Fibroblast of skin of left biceps (primary cell): ENCODE measurements at regions not wholly inside any gene's neighbourhood (a gene's known extent, or its start where the extent isn't known, plus 50 kb on each side); places are given as distances from the start of the nearest gene placed in this dataset.

Experiments
- DNase-seq, 2 experiments: peaks; one replicate each; pipeline ENCODE4 v3.0.0-alpha.2; 2013; ENCODE audit warnings: low read depth in 2 of 2

DNA sequence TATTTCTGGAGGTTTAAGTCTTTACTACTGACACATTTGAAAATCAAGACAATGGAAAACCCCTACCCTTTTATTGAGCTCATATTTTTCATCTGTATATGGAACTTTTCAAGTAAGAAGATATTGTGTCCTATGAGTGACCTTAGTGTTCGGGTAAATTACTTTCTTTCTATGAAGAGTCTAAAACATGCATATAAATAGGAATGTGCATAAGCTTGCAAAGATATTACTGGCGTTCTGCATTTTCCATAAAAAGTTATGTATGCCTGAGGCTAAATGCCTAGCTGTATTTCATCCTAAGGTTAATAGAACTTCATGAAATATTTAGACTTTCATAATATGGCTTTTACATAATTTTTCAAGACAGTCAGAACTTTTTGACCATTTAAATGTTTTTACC lies 495.8 kb upstream of the ADAMTS5 start:
- DNase-seq, result no peak

DNA sequence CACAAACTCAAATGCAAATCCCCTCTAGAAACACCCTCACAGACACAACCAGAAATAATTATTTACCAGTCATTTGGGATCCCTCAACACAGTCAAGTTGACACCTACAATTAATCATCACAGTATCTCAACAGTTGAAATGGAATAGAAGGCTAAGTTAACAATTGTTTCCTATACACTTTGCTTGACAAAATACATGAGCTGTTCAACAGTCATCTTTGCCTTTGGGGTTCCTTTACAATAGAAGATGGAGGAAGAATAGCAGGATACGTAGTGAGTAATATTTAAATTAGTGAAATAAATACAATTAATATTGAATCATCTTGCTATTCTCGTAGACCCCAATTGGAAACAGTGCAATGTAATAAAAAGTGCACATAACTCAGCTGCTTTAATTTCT lies 487.3 kb upstream of the ADAMTS5 start:
- no peak for DNase-seq

DNA sequence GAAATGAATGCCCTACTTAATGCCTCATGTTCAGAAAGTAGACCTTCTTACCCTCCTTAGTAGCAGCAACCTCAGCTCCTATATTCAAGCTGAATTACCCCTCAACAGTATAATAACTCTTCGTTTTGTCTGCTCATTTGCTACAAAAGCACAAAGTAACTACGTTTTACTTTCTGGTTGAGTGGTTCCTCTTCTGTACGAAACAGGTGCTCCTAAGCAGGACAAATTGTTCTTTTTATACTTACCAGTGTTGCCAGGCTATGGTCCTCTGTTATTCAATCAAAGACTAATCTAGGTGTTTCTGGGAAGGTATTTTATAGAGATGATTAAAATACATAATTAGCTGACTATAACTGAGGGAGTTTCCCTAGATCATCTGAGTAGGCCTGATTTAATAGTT lies 484.2 kb upstream of the ADAMTS5 start:
- no peak for DNase-seq

DNA sequence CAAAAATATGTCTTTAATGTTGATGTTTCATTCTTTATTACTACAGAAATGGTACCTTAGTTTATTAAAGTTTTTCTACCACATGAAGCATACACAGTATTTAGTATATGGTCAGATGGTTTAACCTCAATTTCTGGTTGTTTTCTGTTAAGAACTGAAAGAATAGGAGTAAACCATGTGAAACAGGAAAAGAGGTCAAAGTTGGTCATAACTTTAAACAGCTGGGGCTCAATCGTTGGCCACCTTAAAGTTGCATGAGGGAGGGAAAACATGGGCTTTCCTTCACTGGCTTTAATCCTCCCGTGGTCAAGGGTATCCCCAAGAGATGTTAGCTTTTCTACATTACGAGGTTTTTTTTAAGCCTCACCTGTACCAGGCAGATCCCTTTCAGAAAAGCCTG lies 483.3 kb upstream of the ADAMTS5 start:
- DNase-seq, result no peak

DNA sequence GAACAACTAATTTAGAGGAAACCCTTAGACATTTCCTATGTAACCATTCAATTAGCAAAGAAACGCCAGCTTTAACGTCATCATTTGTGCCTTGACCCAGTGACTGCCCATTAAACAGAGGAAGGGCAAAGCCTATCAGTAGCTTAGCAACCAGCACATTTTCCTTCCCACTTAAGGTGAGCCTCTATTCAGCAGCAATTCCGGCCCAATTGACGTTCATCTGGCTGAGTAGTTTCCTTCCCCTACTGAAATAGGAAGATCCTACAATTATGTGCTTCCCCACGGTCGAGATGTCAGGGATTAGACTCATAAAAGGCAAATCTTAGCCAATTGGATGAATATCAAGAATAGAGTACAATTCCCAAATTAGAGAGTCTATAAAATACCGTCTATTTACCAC lies 482.1 kb upstream of the ADAMTS5 start:
- DNase-seq, result no peak

DNA sequence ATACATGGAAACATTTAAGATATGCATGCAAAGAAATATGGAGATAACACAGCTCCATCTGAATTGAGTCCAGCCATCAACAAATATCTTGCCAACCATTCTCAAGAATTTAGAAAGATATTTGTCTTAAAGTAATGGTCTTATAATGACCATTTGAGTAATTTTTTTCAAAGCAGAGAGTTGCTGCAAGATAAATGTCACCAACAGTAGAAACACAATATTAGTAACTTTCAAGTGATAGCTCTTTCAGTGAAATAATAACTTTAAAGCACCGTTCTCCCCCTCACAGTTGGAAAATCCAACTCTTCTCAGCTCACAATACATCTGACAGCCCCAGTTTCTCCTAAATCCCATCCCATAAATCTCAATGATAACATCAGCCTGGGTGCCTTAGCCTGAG lies 481.0 kb upstream of the ADAMTS5 start:
- DNase-seq, result no peak

DNA sequence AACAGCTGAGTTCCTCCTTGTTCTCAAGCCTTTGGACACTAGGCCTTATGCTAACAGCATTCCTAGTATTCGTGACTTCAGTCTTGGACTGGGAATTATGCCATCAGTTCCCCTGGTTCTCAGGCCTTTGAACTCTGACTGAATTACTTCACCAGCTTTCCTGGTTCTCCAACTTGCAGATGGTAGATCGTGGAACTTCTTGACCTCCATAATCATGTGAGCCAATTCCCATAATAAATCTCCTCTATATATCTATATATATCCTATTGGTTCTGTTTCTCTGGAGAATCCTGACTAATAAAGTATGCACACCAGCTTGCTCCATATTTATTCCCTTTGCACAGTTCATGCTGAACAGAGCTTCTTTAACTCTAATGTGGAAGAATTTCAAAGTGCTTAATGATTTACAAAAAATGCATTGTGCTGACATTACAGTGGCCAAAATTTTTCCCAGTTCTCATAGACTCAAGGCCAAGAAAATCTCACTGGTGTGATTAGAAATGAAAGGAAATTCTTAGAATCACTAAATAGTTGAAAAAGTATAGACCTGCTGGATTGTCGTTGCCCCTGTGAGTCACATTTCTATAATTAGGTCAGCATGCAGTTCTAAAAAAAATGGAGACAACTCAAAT lies 462.9 kb upstream of the ADAMTS5 start:
- DNase-seq, result peak; percentile 62 to 67

DNA sequence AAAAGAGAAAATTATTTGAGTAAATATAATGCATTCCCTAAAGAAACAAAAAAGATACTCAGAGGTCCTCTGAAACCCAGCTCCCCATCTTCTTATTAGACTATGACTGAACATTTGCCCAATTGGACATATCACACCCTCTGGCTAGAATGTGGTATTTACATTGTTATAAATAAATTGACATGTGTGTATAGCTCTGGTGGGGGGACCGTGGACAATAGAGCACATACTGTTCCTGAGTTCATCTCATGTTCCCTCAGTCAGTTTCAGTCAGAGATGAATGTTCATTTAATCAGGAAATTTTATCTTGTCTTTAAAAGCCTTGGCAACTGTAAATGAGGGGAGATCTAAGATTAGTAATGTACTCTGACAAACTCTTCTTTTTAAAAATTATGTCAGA lies 459.3 kb upstream of the ADAMTS5 start:
- no peak for DNase-seq

DNA sequence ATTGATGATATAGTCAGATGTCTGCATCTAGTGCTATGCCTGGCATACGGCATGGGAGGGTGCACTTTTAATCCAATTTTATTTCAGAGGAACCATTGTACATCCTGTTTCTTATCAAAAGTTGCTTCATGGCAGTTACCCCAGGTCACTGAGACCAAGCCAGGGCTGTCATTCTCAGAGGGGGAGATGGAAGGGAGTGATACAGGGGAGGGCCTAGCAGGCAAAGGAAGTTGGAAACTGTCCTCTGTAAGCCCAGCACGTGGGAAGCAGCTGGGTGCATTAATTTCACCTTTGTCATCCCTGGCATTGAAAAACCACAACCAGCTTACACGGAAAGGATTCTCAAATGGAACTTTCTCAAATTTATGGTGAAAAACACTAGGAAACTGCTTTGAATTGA lies 458.7 kb upstream of the ADAMTS5 start:
- DNase-seq, result no peak

DNA sequence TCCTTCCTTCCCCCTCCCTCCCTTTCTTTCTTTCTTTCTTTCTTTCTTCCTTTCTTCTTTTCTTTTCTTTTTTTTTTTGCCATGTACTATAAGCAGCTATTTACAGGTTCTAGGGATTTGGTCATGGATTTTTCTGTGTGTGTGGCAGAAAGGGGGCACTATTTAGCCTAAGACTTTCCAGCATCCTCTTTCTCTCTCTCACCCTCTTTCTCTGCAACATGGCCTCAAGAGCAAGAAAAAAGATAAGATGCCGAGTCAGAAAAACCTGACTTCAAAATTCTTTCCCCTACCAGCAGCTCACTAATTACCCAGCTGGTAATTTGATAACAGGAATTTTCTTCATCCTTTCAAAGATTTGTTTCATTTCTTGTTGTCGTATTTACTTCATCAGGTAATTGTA lies 458.3 kb upstream of the ADAMTS5 start:
- DNase-seq, result no peak

DNA sequence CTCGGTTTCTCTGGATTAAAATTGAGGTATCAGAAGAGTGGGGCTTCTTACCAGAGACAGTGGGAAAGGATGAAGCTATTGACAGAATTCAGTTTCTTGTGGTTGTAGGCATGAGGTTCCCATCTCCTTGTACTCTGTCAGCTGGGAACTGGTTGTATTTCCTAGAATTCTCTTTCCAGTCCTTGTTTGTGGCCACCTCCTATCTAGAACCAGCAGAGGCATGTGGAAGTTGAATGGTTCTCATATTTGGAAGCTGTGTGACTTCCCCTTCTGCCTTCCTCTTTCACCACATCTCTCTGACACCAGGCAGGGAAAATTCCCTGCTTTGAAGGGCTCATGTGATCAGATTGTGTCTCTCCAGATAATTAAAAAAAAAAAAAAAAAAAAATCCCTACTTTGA lies 457.7 kb upstream of the ADAMTS5 start:
- DNase-seq, result no peak

DNA sequence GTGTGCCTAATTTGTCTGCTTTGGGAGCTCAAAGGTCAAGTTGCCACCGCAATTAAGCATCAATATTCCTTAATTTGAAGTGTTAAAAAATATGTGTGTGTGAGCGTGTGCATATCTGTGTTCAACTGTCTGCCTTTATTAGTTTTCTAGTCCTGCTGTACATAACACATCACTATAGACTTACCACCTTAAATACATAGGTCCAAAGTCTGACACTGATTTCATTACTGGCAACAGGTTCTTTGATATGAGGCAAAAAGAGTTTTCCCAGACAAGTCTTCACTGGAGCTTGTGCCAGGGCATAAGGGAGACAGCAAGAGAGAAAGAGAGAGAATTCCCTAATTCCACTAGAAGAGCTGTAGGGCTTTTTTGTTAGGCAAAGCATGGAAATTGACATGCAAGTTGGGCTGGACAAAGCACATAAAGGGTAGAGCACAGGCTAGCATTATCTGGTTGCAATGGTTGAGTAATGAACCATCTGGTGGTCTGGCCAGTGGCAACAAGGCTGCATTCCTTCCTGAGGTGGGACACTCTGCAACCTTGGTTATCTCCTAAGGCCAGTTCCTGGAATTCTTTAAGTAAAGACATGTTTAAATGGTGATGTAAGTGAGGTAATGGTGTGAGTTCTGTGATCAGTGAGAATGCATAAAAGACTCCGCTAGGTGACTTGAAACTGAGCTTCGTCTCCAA lies 457.2 kb upstream of the ADAMTS5 start:
- no peak for DNase-seq

DNA sequence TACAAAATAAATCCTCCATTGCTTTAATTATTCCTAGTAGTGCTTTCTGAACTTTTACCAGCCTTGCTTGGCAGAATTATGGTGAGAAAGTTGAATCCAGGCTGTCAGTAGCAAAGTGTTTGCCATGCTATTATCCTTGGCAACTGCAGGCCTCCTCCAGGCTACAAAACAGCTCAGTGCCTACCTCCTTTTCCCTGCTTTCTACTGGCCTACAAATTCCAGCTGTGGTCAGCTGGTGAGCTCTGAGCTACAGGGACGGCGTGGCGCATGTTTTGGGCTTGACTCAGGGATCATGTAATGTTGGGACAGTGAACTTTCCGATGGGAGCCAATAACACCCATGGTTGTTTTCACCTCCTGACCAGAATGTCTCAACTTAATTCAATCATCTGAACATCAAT lies 456.1 kb upstream of the ADAMTS5 start:
- peak in 1 of 2 experiments; percentile 24 for DNase-seq

DNA sequence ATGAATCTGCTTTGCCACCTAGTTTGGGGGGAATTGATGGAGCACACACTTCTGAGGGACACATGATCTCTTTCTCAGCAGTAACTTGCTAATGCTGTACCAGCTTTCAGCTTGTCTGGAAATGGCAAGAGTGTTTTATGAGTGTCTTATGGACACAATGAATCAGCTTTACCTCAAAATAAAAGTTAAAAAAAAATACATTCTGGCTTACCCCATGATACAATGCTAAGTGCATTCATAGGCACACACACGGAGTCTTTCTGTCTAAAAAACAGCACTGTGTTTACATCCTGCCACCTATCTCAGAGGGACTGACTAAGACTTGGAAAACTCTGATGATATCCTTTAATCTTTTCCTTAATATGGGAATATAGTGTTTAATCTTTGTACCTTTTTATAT lies 455.5 kb upstream of the ADAMTS5 start:
- DNase-seq, result no peak

DNA sequence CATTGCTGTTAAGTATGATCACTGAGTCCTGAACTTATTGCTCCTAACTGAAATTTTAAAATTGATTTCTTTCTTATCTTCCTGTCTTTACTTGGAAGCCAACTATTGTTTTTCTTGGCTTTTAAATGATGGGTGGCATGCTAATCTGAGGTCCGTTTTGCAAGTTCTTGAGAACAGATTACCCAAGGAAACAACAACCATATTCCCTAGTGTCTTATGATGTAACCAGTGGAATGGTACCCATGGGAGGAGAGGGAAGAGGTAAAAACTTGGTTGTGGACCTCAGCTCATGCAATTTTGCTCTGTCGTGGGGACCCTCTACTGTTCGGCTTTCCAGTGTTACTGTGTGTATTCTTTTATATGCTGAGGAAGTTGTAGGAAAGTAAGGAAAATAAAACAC lies 454.8 kb upstream of the ADAMTS5 start:
- no peak for DNase-seq

DNA sequence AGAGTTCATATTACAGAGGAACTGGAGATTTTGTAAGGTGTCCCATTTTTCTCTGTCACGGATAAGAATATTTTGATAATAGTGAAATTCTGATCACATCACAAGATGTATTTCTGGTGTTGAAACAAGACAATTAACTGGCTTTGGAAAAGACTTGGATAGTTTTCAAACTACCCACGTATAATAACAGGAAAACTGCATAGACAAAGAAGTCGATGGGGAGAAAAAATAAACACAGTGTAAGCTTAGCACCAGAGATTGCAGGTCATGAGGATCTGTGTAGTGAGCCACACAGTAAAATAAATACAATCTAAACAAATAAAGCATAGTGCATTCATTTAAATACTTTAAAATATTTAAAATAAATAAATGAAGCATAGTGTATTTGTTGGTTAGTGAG lies 452.3 kb upstream of the ADAMTS5 start:
- no peak for DNase-seq

DNA sequence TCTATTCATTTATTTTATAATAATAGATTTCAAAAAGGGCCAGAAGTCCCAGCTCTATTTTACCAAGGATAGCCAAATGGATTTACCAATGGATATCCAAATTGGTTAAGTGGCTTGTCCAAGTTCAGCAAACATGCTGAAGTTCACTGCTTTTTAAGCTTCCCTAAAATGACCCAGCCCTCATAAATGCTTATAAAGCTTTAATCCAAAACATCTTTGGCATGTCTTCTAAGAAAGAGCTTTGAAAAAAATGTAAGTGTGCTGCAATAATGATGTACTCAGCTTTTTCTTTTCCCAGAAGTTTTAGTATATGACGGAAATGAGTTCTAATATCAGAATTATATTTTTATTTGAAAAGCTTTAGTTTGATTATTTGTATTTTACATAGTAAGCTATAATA lies 451.5 kb upstream of the ADAMTS5 start:
- no peak for DNase-seq

DNA sequence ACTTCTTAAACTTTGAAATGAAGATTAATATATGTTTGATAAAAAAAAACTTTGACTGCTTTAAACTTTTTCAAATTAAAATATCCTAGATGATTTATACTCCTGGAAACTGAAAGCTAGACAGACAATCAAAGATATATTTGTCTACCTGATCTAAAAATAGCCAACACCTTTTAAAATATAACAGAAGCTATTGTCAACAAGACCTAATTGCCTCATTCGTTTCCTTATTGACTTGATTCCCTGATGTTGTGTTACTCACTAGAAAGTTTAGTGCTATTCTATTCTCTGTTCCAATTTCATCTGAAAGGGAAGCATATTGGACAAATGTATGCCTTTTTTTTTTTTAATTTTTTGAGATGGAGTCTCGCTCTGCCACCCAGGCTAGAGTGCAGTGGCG lies 445.6 kb upstream of the ADAMTS5 start:
- DNase-seq, result no peak

DNA sequence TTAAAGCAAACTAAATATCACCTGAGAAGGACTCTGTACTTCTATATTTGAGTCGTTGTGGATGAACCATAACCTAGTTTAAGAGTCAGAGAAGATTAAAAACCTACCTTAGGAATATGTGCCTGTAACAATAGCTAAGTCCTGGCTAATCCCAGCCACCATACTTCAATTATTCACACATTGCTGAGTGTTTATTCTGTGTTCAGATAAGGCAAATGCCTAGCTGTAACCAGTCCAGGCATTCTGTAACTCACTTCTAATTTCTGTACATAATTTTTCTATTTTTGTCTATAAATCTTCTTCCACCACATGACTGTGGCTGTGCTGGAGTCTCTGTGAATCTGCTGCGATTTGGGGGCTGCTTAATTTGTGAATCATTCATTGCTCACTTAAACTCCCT lies 441.9 kb upstream of the ADAMTS5 start:
- no peak for DNase-seq

DNA sequence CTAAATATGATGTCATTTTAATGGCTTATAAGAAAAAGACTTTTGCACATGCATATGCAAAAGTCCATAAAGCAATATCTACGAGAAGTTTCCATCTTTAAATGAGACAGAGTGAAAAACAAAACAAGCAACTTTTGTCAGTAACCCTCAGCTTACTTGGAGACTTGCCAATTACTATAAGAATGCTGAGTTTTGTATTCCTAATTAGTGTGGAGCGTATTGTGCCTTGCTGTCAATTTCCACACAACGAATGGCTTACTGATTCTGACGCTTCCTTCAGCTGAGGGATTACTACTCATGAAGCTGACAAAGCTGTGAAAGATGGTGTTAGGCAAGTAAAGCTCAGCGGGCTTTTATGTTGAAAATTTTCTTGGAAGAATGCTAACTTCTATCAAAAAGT lies 440.4 kb upstream of the ADAMTS5 start:
- DNase-seq, result no peak

DNA sequence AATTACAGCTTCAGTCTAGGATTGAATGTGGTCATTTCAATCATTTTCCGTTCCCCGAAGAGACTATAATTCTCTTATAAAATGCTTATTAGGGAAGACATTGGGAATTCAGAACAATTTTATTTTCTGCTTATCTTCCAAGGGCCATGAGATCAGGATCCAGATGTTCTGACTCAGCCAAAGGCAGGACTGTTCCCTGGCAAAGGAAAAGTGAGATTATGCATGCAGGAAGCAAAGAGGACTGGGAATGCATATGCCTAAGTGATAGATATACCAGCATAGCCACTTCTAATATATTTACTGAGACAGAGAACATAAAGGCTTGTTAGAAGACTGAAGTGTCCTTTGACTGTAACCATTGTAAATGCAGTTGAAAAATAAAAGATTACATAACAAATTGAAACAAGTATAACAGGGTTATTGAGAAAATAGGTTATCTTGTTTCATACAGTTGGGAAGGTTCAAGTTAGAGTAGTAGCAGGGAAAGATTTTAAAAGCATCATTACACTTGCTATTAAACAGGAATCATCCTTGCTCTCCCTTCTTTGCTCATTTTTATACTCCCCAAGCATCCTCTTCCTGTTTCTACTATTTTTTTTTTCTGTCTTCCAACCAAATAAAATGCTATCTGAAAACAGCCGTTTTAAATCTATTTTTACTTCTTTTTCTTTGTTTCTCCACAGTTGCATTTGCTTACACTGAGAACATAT lies 439.6 kb upstream of the ADAMTS5 start:
- peak in 1 of 2 experiments; percentile 21 for DNase-seq

DNA sequence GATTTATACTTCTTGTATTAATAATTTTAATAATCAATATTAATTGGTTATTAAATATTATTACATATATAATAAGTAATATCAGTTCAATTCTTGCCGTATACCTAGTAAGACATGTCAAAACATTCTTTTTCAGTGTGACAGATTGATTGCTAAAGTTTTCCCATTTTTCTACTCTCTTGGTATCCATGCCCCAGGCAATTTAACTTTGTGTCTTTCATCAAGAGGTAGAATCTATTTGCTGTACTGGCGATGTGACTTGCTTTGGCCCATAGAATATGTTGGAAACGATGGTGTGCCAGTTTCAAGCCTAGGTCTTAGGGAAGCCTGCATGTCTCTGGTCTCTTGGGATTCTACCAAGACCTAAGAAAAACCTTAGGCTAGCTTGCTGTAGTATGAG lies 436.1 kb upstream of the ADAMTS5 start:
- no peak for DNase-seq

DNA sequence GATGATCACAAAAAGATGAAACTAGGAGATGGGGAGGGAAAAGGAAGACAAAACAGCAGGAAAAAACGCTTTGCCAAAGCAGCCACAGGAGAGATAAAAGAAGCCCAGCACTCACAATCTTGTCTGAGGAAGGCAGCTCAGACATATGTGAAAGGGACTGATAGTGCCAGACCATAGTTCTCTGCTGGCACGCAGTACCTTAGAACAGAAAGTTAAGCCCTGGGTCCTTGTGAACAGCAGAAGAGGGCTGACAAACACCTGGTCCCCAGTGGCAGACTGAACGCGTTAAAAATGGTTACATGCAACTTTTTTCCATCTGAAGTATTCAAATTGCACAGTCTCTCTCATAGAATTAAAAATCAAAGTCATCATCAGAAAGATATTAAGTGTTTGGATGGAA lies 433.2 kb upstream of the ADAMTS5 start:
- DNase-seq, result no peak
